HCT116 (cell line): ENCODE measurements at regions not wholly inside any gene's neighbourhood (a gene's known extent, or its start where the extent isn't known, plus 50 kb on each side); places are given as distances from the start of the nearest gene placed in this dataset.

Source experiments
- ATAC-seq: fragments of 200-7000 bp; cut with Tn5 transposase; 2 replicates; pipeline ENCODE4 v1.9.1; 2020; ENCODE audit warnings: mild to moderate bottlenecking, moderate library complexity
- BruUV-seq: library from RNA; stranded (reverse); fragments of 400-500 nt; replicated peaks from 2 replicates; lab custom pipeline; 2021; lab: Mats Ljungman, UMichigan
- CTCF ChIA-PET: fragments of 300-600 bp; sonication (Branson Sonifier 250); formaldehyde crosslinking; loops from one replicate; lab custom pipeline; 2021; ENCODE audit warnings: antibody characterized with exemption; lab: Charles Lee
- POLR2A ChIA-PET: fragments of 300-600, 350-600 bp; sonication (Branson Sonifier 250); formaldehyde crosslinking; loops from one replicate; lab custom pipeline; 2021; ENCODE audit warnings: antibody characterized with exemption; lab: Charles Lee
- RAD21 ChIA-PET, 2 experiments: fragments of 300-600 bp; sonication (Branson Sonifier 250); formaldehyde crosslinking; loops; one replicate each; lab custom pipeline; 2023; ENCODE audit warnings: low total read pairs in 2 of 2; ENCODE audit not compliant: uncharacterized antibody in 2 of 2, unreplicated experiment in 2 of 2, low non-redundant PET in 1 of 2; lab: Charles Lee
- DNase-seq: peaks from one replicate; pipeline ENCODE4 v3.0.0-alpha.2; 2010; ENCODE audit warnings: low read depth, low spot score
- H2AFZ ChIP-seq: fragments of 200-600 bp; shearing (Covaris generic), sonication (generic); 2 replicates; pipeline ENCODE4 v1.6.1; 2017; ENCODE audit warnings: low read depth, mixed run types, mixed read lengths, antibody characterized with exemption, low read length; ENCODE audit not compliant: poor library complexity, severe bottlenecking
- H3K27ac ChIP-seq: 2 replicates; pipeline ENCODE4 v1.5.1; 2012; ENCODE audit warnings: low read depth, low read length
- H3K27me3 ChIP-seq: fragments of 200-600 bp; sonication (generic); 2 replicates; pipeline ENCODE4 v1.6.1; 2016; ENCODE audit warnings: mixed run types, low read length, mixed read lengths; ENCODE audit not compliant: insufficient read depth
- H3K36me3 ChIP-seq, 2 experiments: fragments of 200-500 bp in 1 of 2; fragments of 200-600 bp in 1 of 2; sonication (Bioruptor generic) in 1 of 2; sonication (generic) in 1 of 2; 2 replicates each; pipeline versions ENCODE4 v1.5.1 to v1.6.1; 2014 to 2016; ENCODE audit warnings: low read length in 2 of 2, inconsistent platforms in 1 of 2, mixed read lengths in 1 of 2, mixed run types in 1 of 2; ENCODE audit not compliant: insufficient read depth in 2 of 2, control insufficient read depth in 1 of 2
- H3K4me1 ChIP-seq, 2 experiments: fragments of 200-600 bp in 1 of 2; sonication (generic) in 1 of 2; 2 replicates each; pipeline versions ENCODE4 v1.5.1 to v1.6.1; 2012 to 2017; ENCODE audit warnings: low read length in 2 of 2, inconsistent platforms in 1 of 2, mild to moderate bottlenecking in 1 of 2, mixed read lengths in 1 of 2, mixed run types in 1 of 2, moderate library complexity in 1 of 2; ENCODE audit not compliant: insufficient read depth in 2 of 2, control insufficient read depth in 1 of 2
- H3K4me2 ChIP-seq: fragments of 200-600 bp; sonication (generic); 2 replicates; pipeline ENCODE4 v1.6.1; 2017; ENCODE audit warnings: mixed run types, low read length, mixed read lengths
- H3K4me3 ChIP-seq, 2 experiments: fragments of 200-600 bp in 1 of 2; sonication (generic) in 1 of 2; replicated peaks in 1 of 2; 2 replicates each; pipeline ENCODE4 v1.5.1; 2011 to 2016; ENCODE audit warnings: low read length in 2 of 2, control low read depth in 1 of 2, low read depth in 1 of 2, mild to moderate bottlenecking in 1 of 2, mixed read lengths in 1 of 2, mixed run types in 1 of 2
- H3K79me2 ChIP-seq: fragments of 200-600 bp; sonication (generic); 2 replicates; pipeline ENCODE4 v1.6.1; 2017; ENCODE audit warnings: mild to moderate bottlenecking, mixed run types, low read length, moderate library complexity, mixed read lengths; ENCODE audit not compliant: insufficient read depth
- H3K9ac ChIP-seq: fragments of 200-600 bp; sonication (generic); 2 replicates; pipeline ENCODE4 v1.6.1; 2016; ENCODE audit warnings: low read length, mixed read lengths
- H3K9me2 ChIP-seq: fragments of 200-600 bp; sonication (generic), shearing (Covaris generic); 2 replicates; pipeline ENCODE4 v1.6.1; 2017; ENCODE audit warnings: mixed run types, mild to moderate bottlenecking, moderate library complexity; ENCODE audit not compliant: insufficient read depth
- H3K9me3 ChIP-seq, 2 experiments: fragments of 200-500 bp in 1 of 2; fragments of 200-600 bp in 1 of 2; sonication (Bioruptor generic) in 1 of 2; sonication (generic) in 1 of 2; 2 replicates each; pipeline ENCODE4 v1.6.1; 2014 to 2017; ENCODE audit warnings: low read length in 2 of 2, mixed read lengths in 2 of 2, inconsistent platforms in 1 of 2, low read depth in 1 of 2, mild to moderate bottlenecking in 1 of 2, mixed run types in 1 of 2, moderate library complexity in 1 of 2; ENCODE audit not compliant: control insufficient read depth in 1 of 2, insufficient read depth in 1 of 2
- H4K20me1 ChIP-seq: fragments of 200-600 bp; sonication (generic), shearing (Covaris generic); 2 replicates; pipeline ENCODE4 v1.6.1; 2017; ENCODE audit warnings: mixed run types, mild to moderate bottlenecking, moderate library complexity; ENCODE audit not compliant: insufficient read depth
- CBX3 ChIP-seq: IDR thresholded peaks from 2 replicates; pipeline ENCODE4 v1.6.1; 2012; ENCODE audit warnings: low read depth
- CEBPB ChIP-seq: IDR thresholded peaks from 2 replicates; pipeline ENCODE4 v1.6.1; 2012; ENCODE audit warnings: low read depth
- EGR1 ChIP-seq: IDR thresholded peaks from 2 replicates; pipeline ENCODE4 v1.6.1; 2012; ENCODE audit warnings: low read depth
- ELF1 ChIP-seq: IDR thresholded peaks from 2 replicates; pipeline ENCODE4 v1.6.1; 2012; ENCODE audit warnings: low read depth, borderline replicate concordance
- EZH2phosphoT487 ChIP-seq: fragments of 200-600 bp; IDR thresholded peaks from 2 replicates; pipeline ENCODE4 v1.6.1; 2018; ENCODE audit warnings: antibody characterized with exemption, borderline replicate concordance
- POLR2A ChIP-seq: IDR thresholded peaks from 2 replicates; pipeline ENCODE4 v1.7.0; 2011; ENCODE audit warnings: borderline replicate concordance; ENCODE audit not compliant: insufficient read depth, insufficient read length; ENCODE audit errors: extremely low read depth
- POLR2AphosphoS5 ChIP-seq: IDR thresholded peaks from 2 replicates; pipeline ENCODE4 v1.6.1; 2011; ENCODE audit warnings: mild to moderate bottlenecking, low read depth, low read length, moderate library complexity
- SP1 ChIP-seq: IDR thresholded peaks from 2 replicates; pipeline ENCODE4 v1.6.1; 2012; ENCODE audit warnings: low read depth
- SRF ChIP-seq: IDR thresholded peaks from 2 replicates; pipeline ENCODE4 v1.6.1; 2012; ENCODE audit warnings: low read depth
- YY1 ChIP-seq: IDR thresholded peaks from 2 replicates; pipeline ENCODE4 v1.6.1; 2011; ENCODE audit warnings: low read length, low read depth, moderate library complexity, mild to moderate bottlenecking; ENCODE audit not compliant: insufficient replicate concordance; ENCODE audit errors: extremely low read depth
- ZNF274 ChIP-seq: fragments of 200-500 bp; sonication (Bioruptor generic); IDR thresholded peaks from 2 replicates; pipeline ENCODE4 v1.6.1; 2014; ENCODE audit warnings: mild to moderate bottlenecking, low read depth, low read length, inconsistent platforms
- intact Hi-C: fragments of 100-400 bp; cut with micrococcal nuclease; formaldehyde crosslinking; loops from 2 replicates; pipeline ENCODE4 v1.10.0; 2022
- TF ChIP-seq, protein P1 (sequence below): IDR thresholded peaks from 2 replicates; pipeline ENCODE4 v1.6.1; 2012
- TF ChIP-seq, protein P2 (sequence below): IDR thresholded peaks from 2 replicates; pipeline ENCODE4 v1.6.1; 2012; ENCODE audit warnings: low read depth
- TF ChIP-seq, protein P3 (sequence below), 3 experiments: fragments of 200-600 bp in 1 of 3; sonication (generic) in 1 of 3; IDR thresholded peaks in 2 of 3; conservative IDR thresholded peaks in 1 of 3; 2 replicates each; pipeline ENCODE4 v1.5.1; 2012 to 2017; ENCODE audit warnings: low read depth in 2 of 3, low read length in 2 of 3, antibody characterized with exemption in 1 of 3, borderline replicate concordance in 1 of 3, control low read depth in 1 of 3, mild to moderate bottlenecking in 1 of 3, mixed read lengths in 1 of 3, mixed run types in 1 of 3, moderate library complexity in 1 of 3; ENCODE audit not compliant: insufficient read depth in 1 of 3

DNA sequence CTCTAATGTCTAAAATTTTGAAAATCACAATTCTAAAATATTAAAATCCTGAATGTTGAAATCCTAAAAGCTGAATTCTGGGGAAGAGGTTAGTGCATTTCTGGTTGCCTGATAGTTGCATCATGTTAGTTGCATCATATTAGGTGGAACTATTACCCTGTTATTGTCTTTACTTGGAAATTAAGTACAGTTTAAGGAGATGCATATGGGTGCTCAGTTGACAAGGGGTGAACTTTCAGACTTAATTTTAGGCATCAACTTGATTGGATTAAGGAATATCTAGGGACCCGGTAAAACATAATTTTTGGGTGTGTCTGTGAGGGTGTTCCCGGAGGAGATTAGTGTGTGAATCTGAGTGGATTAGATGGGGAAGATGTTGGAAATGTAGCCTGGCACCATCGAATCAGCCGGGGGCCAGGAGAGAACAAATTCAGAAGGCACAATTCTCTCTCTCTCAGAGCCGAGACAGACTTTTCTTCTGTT lies 409.8 kb downstream of the PLCL1 start:
- Histone ChIP-seq H3K36me3 (no peaks in the 10 kb centered on the region), H3K4me2 (no peak overlapping the region), H3K27ac (no peak overlapping the region), H3K4me1 (no peaks in the 10 kb centered on the region), H2AFZ (no peak overlapping the region), H3K4me3 (no peak overlapping the region), H3K9me3 (no peaks in the 10 kb centered on the region), H3K27me3 (no peaks in the 10 kb centered on the region), H3K9ac (no peak overlapping the region), H3K79me2 (no peaks in the 10 kb centered on the region), H4K20me1 (no peaks in the 10 kb centered on the region), H3K9me2 (no peaks in the 10 kb centered on the region)
- BruUV-seq = no TSS peak
- ChIA-PET POLR2A (no interaction called here), CTCF (no interaction called here), RAD21 (no interaction called here)
- TF ChIP-seq YY1 = no peak
- TF ChIP-seq, protein P1, sequence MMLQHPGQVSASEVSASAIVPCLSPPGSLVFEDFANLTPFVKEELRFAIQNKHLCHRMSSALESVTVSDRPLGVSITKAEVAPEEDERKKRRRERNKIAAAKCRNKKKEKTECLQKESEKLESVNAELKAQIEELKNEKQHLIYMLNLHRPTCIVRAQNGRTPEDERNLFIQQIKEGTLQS = peak; percentile 35; the same call in 1 of the 2 replicates
- peak; percentile 93 for TF ChIP-seq CEBPB
- ATAC-seq (no peak), DNase-seq (no peak)
- intact Hi-C loops = no loop called here

DNA sequence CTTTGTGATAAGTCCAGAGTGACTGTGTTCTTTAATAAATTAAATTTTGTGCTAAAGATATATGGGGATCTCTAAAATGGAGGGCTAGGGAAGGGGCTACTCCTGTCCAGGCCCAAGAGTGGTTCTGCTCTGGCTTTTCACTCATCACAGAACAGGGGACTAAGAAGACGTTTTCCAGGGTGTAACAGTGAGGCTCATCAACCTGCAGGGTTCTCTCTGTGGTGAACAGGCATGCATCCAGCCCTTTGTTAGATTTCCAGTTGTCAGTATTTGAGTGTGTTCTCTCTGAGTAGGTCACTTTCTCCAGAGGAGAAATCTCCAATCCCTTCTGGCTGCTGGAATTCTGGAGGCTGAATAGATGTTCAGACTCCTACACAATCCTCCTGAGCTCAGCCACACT lies 408.9 kb downstream of the PLCL1 start:
- Histone ChIP-seq H3K27me3 (no peaks in the 10 kb centered on the region), H3K27ac (no peak overlapping the region), H2AFZ (no peak overlapping the region), H4K20me1 (no peaks in the 10 kb centered on the region), H3K4me2 (no peak overlapping the region), H3K36me3 (no peaks in the 10 kb centered on the region), H3K9ac (no peak overlapping the region), H3K9me3 (no peaks in the 10 kb centered on the region), H3K79me2 (no peaks in the 10 kb centered on the region), H3K4me1 (no peaks in the 10 kb centered on the region), H3K9me2 (no peaks in the 10 kb centered on the region), H3K4me3 (no peak overlapping the region)
- POLR2A ChIA-PET = no interaction called here
- ATAC-seq (no peak), DNase-seq (no peak)
- RAD21 ChIA-PET = no interaction called here
- CTCF ChIA-PET = no interaction called here
- TF ChIP-seq, protein P2, sequence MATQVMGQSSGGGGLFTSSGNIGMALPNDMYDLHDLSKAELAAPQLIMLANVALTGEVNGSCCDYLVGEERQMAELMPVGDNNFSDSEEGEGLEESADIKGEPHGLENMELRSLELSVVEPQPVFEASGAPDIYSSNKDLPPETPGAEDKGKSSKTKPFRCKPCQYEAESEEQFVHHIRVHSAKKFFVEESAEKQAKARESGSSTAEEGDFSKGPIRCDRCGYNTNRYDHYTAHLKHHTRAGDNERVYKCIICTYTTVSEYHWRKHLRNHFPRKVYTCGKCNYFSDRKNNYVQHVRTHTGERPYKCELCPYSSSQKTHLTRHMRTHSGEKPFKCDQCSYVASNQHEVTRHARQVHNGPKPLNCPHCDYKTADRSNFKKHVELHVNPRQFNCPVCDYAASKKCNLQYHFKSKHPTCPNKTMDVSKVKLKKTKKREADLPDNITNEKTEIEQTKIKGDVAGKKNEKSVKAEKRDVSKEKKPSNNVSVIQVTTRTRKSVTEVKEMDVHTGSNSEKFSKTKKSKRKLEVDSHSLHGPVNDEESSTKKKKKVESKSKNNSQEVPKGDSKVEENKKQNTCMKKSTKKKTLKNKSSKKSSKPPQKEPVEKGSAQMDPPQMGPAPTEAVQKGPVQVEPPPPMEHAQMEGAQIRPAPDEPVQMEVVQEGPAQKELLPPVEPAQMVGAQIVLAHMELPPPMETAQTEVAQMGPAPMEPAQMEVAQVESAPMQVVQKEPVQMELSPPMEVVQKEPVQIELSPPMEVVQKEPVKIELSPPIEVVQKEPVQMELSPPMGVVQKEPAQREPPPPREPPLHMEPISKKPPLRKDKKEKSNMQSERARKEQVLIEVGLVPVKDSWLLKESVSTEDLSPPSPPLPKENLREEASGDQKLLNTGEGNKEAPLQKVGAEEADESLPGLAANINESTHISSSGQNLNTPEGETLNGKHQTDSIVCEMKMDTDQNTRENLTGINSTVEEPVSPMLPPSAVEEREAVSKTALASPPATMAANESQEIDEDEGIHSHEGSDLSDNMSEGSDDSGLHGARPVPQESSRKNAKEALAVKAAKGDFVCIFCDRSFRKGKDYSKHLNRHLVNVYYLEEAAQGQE = no peak
- TF ChIP-seq ZNF274 = no peak
- TF ChIP-seq, protein P1 = no peak
- no peak for TF ChIP-seq POLR2AphosphoS5
- no peak for TF ChIP-seq ELF1
- no peak for TF ChIP-seq CBX3
- no peak for TF ChIP-seq SRF
- TF ChIP-seq, protein P3, sequence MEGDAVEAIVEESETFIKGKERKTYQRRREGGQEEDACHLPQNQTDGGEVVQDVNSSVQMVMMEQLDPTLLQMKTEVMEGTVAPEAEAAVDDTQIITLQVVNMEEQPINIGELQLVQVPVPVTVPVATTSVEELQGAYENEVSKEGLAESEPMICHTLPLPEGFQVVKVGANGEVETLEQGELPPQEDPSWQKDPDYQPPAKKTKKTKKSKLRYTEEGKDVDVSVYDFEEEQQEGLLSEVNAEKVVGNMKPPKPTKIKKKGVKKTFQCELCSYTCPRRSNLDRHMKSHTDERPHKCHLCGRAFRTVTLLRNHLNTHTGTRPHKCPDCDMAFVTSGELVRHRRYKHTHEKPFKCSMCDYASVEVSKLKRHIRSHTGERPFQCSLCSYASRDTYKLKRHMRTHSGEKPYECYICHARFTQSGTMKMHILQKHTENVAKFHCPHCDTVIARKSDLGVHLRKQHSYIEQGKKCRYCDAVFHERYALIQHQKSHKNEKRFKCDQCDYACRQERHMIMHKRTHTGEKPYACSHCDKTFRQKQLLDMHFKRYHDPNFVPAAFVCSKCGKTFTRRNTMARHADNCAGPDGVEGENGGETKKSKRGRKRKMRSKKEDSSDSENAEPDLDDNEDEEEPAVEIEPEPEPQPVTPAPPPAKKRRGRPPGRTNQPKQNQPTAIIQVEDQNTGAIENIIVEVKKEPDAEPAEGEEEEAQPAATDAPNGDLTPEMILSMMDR (IDR thresholded peaks at IDR 0.05 in 2 of 3, conservative IDR thresholded peaks at IDR 0.05 in 1 of 3; ENCODE audit: borderline replicate concordance in 1 of 3, insufficient read depth in 1 of 3, low read depth in 2 of 3, low read length in 2 of 3) = no peak
- TF ChIP-seq CEBPB = no peak
- TF ChIP-seq EZH2phosphoT487 = no peak
- TF ChIP-seq EGR1 = no peak
- no peak for TF ChIP-seq YY1
- no peak for TF ChIP-seq SP1
- no peak for TF ChIP-seq POLR2A
- intact Hi-C loops = no loop called here
- BruUV-seq = no TSS peak
